Heart right ventricle (tissue), 16 donors: ENCODE measurements at regions not wholly inside any gene's neighbourhood (a gene's known extent, or its start where the extent isn't known, plus 50 kb on each side); places are given as distances from the start of the nearest gene placed in this dataset.

Experiments
- ATAC-seq, 8 donors: fragments of 200-7000 bp; cut with Tn5 transposase; one replicate each; pipeline ENCODE4 v1.9.1; 2020; ENCODE audit warnings: mild to moderate bottlenecking in 8 of 8, moderate library complexity in 8 of 8, moderate number of reproducible peaks in 1 of 8
- DNase-seq, 2 donors: peaks; one replicate each; pipeline ENCODE4 v3.0.0-alpha.2; 2020
- H3K27ac ChIP-seq, 10 donors: fragments of 200-600 bp; sonication (generic) in 2 of 10; one replicate each; pipeline versions ENCODE4 v1.5.0 to v1.8.0; 2020 to 2022; ENCODE audit warnings: mild to moderate bottlenecking in 3 of 10
- H3K27me3 ChIP-seq, 7 donors: fragments of 200-600 bp; one replicate each; pipeline ENCODE4 v1.8.0; 2021 to 2022; ENCODE audit warnings: mild to moderate bottlenecking in 2 of 7
- H3K36me3 ChIP-seq, 9 donors: fragments of 200-600 bp; sonication (generic) in 1 of 9; one replicate each; pipeline versions ENCODE4 v1.5.0 to v1.8.0; 2020 to 2022; ENCODE audit warnings: mild to moderate bottlenecking in 2 of 9
- H3K4me1 ChIP-seq, 9 donors: fragments of 200-600 bp; sonication (generic) in 1 of 9; one replicate each; pipeline versions ENCODE4 v1.5.0 to v1.8.0; 2020 to 2022; ENCODE audit warnings: mild to moderate bottlenecking in 4 of 9
- H3K4me3 ChIP-seq, 10 donors: fragments of 200-600 bp; sonication (generic) in 2 of 10; one replicate each; pipeline versions ENCODE4 v1.5.0 to v1.8.0; 2020 to 2022; ENCODE audit warnings: mild to moderate bottlenecking in 7 of 10, moderate library complexity in 2 of 10
- H3K9me3 ChIP-seq, 11 donors: fragments of 200-600 bp in 10 of 11; sonication (generic) in 2 of 11; one replicate each; pipeline versions ENCODE4 v1.5.0 to v1.8.0; 2013 to 2022; ENCODE audit warnings: mild to moderate bottlenecking in 2 of 11, control low read depth in 1 of 11, moderate library complexity in 1 of 11
- CTCF ChIP-seq, 9 donors: fragments of 200-600 bp; sonication (generic) in 2 of 9; IDR thresholded peaks; one replicate each; pipeline versions ENCODE4 v1.5.0 to v1.8.0; 2021 to 2022; ENCODE audit warnings: antibody characterized with exemption in 9 of 9, mild to moderate bottlenecking in 5 of 9, moderate library complexity in 1 of 9
- WGBS, 2 donors: extraction: QIAGEN DNeasy Blood & Tissue Kit; methylation state at CpG; one replicate each; pipeline ENCODE4 v1.1.7; 2013; ENCODE audit warnings: inconsistent platforms in 1 of 2; 5-methylcytosine and 5-hydroxymethylcytosine counted together
- intact Hi-C, 10 donors: fragments of 100-400 bp; cut with DNase I; formaldehyde crosslinking; loops; one replicate each; pipeline versions ENCODE4 v1.11.1 to v1.14.2; 2022
- donor health status: Arrhythmogenic right ventricular cardiomyopathy.
- donor health status: ischemic (EF 13 %, LVEDD 7.1; RV severe dilation, severe dysfunction).
- donor health status: healthy with polysubstance abuse.
- donor health status: DM: no; HTN: yes; CAD: no.
- donor health status: DM: no; HTN: no; CAD: no.
- donor health status: ischemic (EF 25% LVEDD 6.9; RV normal size, moderate dysfunction).
- donor health status: ischemic (EF 25% LVEDD 5.7; RV mildly dilated, moderate dysfunction).
- donor health status: healthy.
- donor health status: DM: yes; HTN: yes; CAD: no.
- donor health status: Ischemic cardiomyopathy.
- donor health status: ischemic (EF 35%, LVEDD 5.7; RV mildly dilated, moderate dysfunction).
- donor health status: nonischemic (EF 11% LVEDD 7.7; RV severe dilation, severe dysfunction).
- donor health status: DM: yes; HTN: yes; CAD: no.
- donor health status: PGD.
- donor health status: ischemic (EF 29% LVEDD 5.4; RV normal size, mild dysfunction).
- donor health status: nonischemic (EF 23%, LVEDD 6.1; RV moderate dilation, normal function).

DNA sequence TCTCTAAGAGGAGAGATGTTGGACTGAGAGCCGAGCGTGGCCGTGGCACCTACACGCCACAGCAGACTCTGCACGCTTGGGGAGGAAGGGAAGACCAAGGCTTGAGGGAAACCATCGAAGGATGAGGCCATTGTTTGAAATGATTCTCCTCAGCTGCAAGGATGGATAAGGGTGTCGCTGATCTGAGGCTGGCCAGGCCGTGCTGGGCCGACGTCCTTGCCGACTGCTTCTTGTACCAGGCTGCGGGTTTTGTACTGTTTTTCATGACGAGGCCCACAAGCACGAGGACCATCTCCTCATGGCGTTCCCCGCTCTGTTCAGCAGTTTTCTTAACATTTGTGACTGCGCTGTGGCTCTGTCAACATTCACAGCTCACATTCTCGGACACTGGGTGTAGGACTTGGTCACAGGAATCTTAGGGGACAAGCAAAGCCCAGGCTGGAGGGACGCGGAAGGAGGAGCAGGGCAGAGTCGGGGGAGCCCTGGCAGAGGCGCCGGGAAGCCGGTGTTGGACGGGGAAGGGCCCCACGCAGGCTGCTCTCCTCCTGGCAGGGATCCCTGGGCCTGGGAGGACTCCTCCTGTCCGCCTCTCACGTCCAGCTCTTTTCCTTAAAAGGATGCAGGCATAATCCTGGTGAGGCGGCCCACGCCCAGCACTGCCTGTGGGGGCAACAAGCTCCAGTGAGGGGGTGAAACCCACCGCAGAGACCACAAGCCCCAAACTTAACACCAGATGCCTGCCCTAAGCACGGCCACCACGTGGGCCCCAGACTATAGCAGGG is 259.0 kb upstream of the SALL3 start:
- no peak overlapping the region for H3K27ac ChIP-seq
- no peak overlapping the region for H3K4me3 ChIP-seq
- H3K9me3 ChIP-seq, result no peaks in the 10 kb centered on the region
- WGBS, 2 donors, result 64 to 69% methylated on average over 33 of the region's 33 CpGs
- no peaks in the 10 kb centered on the region for H3K36me3 ChIP-seq
- ATAC-seq, result no peak
- TF ChIP-seq CTCF (IDR thresholded peaks at IDR 0.05), result no peak
- no peaks in the 10 kb centered on the region for H3K4me1 ChIP-seq
- peaks cover 0 to 52% (median 28%) of the 10 kb centered on the region in 7 donors for H3K27me3 ChIP-seq
- DNase-seq, result no peak
- intact Hi-C loops, result loop anchor here in 1 of 10 donors (1.0 kb wide), 1 partner anchor 12 kb away; no protein-coding TSS in a partner anchor

DNA sequence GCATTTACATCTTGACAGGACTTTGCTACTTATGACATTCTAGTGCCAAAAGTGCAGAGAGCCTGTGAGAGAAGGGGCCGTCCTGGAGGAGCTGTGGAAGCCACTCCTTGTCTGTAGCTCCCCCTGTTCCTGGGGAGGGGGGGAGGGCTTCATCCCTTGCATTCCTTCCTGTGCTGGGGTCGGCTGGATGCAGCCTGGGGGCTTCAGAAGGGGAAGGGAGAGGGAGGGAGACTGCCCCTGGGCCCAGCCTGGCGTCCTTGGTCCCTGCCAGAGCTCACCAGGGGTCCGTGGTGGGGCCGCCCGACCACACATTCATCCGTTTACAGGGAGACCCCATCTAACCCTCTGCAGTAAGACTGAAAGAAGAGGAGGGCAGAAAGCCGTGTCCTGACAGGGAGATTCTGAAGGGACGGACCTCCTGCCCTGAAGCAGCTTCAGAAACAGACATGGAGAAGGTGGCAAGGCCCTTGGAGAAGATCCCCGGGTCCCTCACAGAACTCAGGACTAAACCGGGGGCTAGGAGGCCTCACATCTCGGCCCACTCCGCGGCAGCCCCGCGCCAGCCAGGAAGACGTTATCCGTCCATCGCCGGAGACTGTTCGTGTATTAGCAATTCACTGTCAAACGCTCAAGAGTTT is 258.3 kb upstream of the SALL3 start:
- no peak for ATAC-seq
- no peaks in the 10 kb centered on the region for H3K36me3 ChIP-seq
- H3K27ac ChIP-seq, result no peak overlapping the region
- H3K9me3 ChIP-seq, result no peaks in the 10 kb centered on the region
- WGBS, 2 donors, result 28 to 31% methylated on average over 22 of the region's 22 CpGs
- DNase-seq, result no peak
- no peak for TF ChIP-seq CTCF (IDR thresholded peaks at IDR 0.05)
- intact Hi-C loops, result loop anchor here in 1 of 10 donors (1.0 kb wide), 1 partner anchor 13 kb away; no protein-coding TSS in a partner anchor
- no peaks in the 10 kb centered on the region for H3K4me1 ChIP-seq
- no peak overlapping the region for H3K4me3 ChIP-seq
- peaks cover 0 to 52% (median 28%) of the 10 kb centered on the region in 7 donors for H3K27me3 ChIP-seq

- no peak for DNase-seq
- intact Hi-C loops, result loop anchor here in 1 of 10 donors (1.0 kb wide), 1 partner anchor 14 kb away; no protein-coding TSS in a partner anchor
- ATAC-seq, result no peak
- Histone ChIP-seq H3K27me3 (peaks cover 0 to 52% (median 28%) of the 10 kb centered on the region in 7 donors), H3K4me1 (no peaks in the 10 kb centered on the region), H3K27ac (no peak overlapping the region), H3K9me3 (no peaks in the 10 kb centered on the region), H3K4me3 (no peak overlapping the region), H3K36me3 (no peaks in the 10 kb centered on the region)
- WGBS, 2 donors, result 52 to 61% methylated on average over 9 of the region's 9 CpGs
- TF ChIP-seq CTCF (IDR thresholded peaks at IDR 0.05), result no peak
Measured at GRCh38 chr18:78721981-78722380, 257.6 kb upstream of the SALL3 start.

DNA sequence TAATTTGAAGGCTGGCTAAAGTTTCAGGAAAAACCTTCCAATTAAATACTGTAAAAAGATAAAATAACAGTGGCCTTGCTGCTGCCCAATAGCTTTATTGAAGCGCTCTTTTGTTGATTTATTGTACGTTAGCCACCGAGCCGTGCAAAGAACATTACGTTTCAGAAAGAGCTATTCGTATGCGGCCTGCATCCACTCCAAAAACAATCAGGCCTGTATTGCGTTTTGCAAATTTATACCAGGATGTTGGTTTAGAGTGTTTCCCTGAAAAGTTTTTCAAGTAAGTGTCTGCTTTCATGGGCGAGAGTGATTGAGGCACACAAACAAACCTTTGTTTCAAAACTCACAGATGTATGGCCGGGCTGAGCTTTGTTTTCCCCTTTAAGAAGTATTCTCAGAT is 257.2 kb upstream of the SALL3 start:
- H3K9me3 ChIP-seq, result no peaks in the 10 kb centered on the region
- no peaks in the 10 kb centered on the region for H3K4me1 ChIP-seq
- H3K36me3 ChIP-seq, result no peaks in the 10 kb centered on the region
- intact Hi-C loops, result no loop called here
- H3K27ac ChIP-seq, result no peak overlapping the region
- WGBS, 2 donors, result 71 to 75% methylated on average over 10 of the region's 10 CpGs
- no peak overlapping the region for H3K4me3 ChIP-seq
- TF ChIP-seq CTCF (IDR thresholded peaks at IDR 0.05), result no peak
- ATAC-seq, result no peak
- DNase-seq, result no peak
- H3K27me3 ChIP-seq, result peaks cover 0 to 52% (median 28%) of the 10 kb centered on the region in 7 donors
